ENCODE measurements at regions not wholly inside any gene's neighbourhood (a gene's known extent, or its start where the extent isn't known, plus 50 kb on each side); places are given as distances from the start of the nearest gene placed in this dataset.

DNA sequence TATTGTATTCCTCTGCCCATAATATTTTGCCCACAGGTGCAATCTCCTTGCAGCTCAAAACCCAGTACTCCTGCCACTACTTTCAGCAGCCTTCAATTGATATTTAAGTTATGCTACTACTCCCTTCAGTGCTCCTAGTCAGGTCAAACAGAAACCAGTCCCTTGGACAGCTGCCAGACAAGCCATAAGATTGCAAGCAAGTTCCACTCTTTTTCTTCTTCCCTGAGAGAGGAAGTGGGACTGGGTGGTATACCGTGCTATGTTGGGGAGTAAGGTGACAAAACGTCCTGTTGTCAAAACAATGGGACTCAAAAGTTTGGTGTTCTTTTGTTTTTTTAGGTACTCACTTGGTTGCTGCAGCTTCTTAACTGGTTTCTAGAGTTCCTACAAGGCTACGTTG, 63.1 kb upstream of the FRY start:
- TF ChIP-seq GLI2 (tag by site-specific recombination; IDR thresholded peaks at IDR 0.05; ENCODE audit: borderline replicate concordance, low read depth), result no peak
- TF ChIP-seq, protein P1, sequence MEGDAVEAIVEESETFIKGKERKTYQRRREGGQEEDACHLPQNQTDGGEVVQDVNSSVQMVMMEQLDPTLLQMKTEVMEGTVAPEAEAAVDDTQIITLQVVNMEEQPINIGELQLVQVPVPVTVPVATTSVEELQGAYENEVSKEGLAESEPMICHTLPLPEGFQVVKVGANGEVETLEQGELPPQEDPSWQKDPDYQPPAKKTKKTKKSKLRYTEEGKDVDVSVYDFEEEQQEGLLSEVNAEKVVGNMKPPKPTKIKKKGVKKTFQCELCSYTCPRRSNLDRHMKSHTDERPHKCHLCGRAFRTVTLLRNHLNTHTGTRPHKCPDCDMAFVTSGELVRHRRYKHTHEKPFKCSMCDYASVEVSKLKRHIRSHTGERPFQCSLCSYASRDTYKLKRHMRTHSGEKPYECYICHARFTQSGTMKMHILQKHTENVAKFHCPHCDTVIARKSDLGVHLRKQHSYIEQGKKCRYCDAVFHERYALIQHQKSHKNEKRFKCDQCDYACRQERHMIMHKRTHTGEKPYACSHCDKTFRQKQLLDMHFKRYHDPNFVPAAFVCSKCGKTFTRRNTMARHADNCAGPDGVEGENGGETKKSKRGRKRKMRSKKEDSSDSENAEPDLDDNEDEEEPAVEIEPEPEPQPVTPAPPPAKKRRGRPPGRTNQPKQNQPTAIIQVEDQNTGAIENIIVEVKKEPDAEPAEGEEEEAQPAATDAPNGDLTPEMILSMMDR (tag by site-specific recombination; IDR thresholded peaks at IDR 0.05), result no peak
- no peak for TF ChIP-seq ZNF530 (tag by site-specific recombination; IDR thresholded peaks at IDR 0.05; ENCODE audit: low read depth)
- TF ChIP-seq, protein P2, sequence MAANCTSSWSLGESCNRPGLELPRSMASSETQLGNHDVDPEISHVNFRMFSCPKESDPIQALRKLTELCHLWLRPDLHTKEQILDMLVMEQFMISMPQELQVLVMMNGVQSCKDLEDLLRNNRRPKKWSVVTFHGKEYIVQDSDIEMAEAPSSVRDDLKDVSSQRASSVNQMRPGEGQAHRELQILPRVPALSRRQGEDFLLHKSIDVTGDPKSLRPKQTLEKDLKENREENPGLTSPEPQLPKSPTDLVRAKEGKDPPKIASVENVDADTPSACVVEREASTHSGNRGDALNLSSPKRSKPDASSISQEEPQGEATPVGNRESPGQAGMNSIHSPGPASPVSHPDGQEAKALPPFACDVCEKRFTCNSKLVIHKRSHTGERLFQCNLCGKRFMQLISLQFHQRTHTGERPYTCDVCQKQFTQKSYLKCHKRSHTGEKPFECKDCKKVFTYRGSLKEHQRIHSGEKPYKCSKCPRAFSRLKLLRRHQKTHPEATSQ (tag by site-specific recombination; IDR thresholded peaks at IDR 0.05), result no peak
- TF ChIP-seq ZNF10 (tag by site-specific recombination; IDR thresholded peaks at IDR 0.05), result no peak
- TF ChIP-seq ZNF391 (tag by site-specific recombination; IDR thresholded peaks at IDR 0.05; ENCODE audit: borderline replicate concordance, low read depth), result no peak
